Suprapubic skin (tissue), 4 donors: ENCODE measurements at regions not wholly inside any gene's neighbourhood (a gene's known extent, or its start where the extent isn't known, plus 50 kb on each side); places are given as distances from the start of the nearest gene placed in this dataset.

ENCODE experiments used
- EP300 ChIP-seq: sonication (generic); formaldehyde crosslinking; IDR thresholded peaks from one replicate; pipeline ENCODE4 v1.6.1; 2017; ENCODE audit warnings: antibody characterized with exemption
- POLR2A ChIP-seq, 2 donors: fragments of 450-650 bp; IDR thresholded peaks; one replicate each; pipeline ENCODE4 v1.6.1; 2017; ENCODE audit warnings: antibody characterized with exemption in 2 of 2, mild to moderate bottlenecking in 2 of 2, moderate library complexity in 2 of 2
- POLR2AphosphoS5 ChIP-seq, 3 donors: sonication (generic); formaldehyde crosslinking; IDR thresholded peaks; one replicate each; pipeline ENCODE4 v1.6.1; 2017; ENCODE audit warnings: antibody characterized with exemption in 3 of 3
- TF ChIP-seq, protein P1 (sequence below), 2 donors: fragments of 200-600 bp in 1 of 2; fragments of 450-650 bp in 1 of 2; sonication (generic) in 1 of 2; IDR thresholded peaks; one replicate each; pipeline ENCODE4 v1.5.1; 2016 to 2019; ENCODE audit warnings: antibody characterized with exemption in 2 of 2, mild to moderate bottlenecking in 1 of 2, moderate library complexity in 1 of 2

DNA sequence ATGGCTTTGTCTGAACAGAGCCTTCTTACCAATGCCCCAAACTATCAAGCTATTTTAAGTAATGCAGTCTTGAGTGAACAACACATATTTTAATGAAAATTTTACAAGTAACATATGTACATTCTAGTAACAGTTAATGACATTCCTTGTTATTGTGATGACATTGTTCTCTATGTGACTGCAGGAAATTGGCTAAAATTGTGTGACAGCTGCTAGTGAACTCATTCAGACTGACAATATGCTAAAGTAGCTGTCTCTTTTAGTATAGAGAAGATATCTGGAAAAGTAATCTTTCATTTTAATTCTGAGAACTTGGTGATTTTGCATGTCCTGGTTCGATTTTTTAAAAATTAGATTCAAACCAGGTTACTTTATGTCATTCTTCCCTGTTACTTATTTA, 259.8 kb upstream of the MAGI2 start:
- TF ChIP-seq POLR2A (IDR thresholded peaks at IDR 0.05) (no peak), POLR2AphosphoS5 (IDR thresholded peaks at IDR 0.05) (no peak), EP300 (no peak)
- TF ChIP-seq, protein P1, sequence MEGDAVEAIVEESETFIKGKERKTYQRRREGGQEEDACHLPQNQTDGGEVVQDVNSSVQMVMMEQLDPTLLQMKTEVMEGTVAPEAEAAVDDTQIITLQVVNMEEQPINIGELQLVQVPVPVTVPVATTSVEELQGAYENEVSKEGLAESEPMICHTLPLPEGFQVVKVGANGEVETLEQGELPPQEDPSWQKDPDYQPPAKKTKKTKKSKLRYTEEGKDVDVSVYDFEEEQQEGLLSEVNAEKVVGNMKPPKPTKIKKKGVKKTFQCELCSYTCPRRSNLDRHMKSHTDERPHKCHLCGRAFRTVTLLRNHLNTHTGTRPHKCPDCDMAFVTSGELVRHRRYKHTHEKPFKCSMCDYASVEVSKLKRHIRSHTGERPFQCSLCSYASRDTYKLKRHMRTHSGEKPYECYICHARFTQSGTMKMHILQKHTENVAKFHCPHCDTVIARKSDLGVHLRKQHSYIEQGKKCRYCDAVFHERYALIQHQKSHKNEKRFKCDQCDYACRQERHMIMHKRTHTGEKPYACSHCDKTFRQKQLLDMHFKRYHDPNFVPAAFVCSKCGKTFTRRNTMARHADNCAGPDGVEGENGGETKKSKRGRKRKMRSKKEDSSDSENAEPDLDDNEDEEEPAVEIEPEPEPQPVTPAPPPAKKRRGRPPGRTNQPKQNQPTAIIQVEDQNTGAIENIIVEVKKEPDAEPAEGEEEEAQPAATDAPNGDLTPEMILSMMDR (IDR thresholded peaks at IDR 0.05), result no peak
